DMS79 (cell line): ENCODE measurements at regions not wholly inside any gene's neighbourhood (a gene's known extent, or its start where the extent isn't known, plus 50 kb on each side); places are given as distances from the start of the nearest gene placed in this dataset.

Experiments used
- DNase-seq: peaks from one replicate; lab custom pipeline; 2025; lab: John Stamatoyannopoulos, UW

GRCh38 chr5:107146901-107147300, 523.8 kb downstream of the EFNA5 start:
- DNase-seq: no peak

- DNase-seq: no peak
Observed at GRCh38 chr5:107135391-107135790, 535.3 kb downstream of the EFNA5 start.

- DNase-seq: no peak
Observed at GRCh38 chr5:107134931-107135330, 535.8 kb downstream of the EFNA5 start.

- no peak for DNase-seq
Observed at GRCh38 chr5:107129051-107129450, 541.7 kb downstream of the EFNA5 start.

GRCh38 chr5:107127878-107128277, 542.9 kb downstream of the EFNA5 start:
- DNase-seq: no peak

GRCh38 chr5:107126341-107126740, 544.4 kb downstream of the EFNA5 start:
- DNase-seq: no peak

- DNase-seq: no peak
Observed at GRCh38 chr5:107124376-107124775, 546.4 kb downstream of the EFNA5 start.

GRCh38 chr5:107123014-107123413, 547.7 kb downstream of the EFNA5 start:
- DNase-seq: no peak

GRCh38 chr5:107121793-107122519, 548.8 kb downstream of the EFNA5 start:
- no peak for DNase-seq

GRCh38 chr5:107119656-107120055, 551.1 kb downstream of the EFNA5 start:
- no peak for DNase-seq

- DNase-seq: no peak
Observed at GRCh38 chr5:107118184-107119019, 552.3 kb downstream of the EFNA5 start.

- no peak for DNase-seq
Observed at GRCh38 chr5:107112216-107112615, 558.5 kb downstream of the EFNA5 start.

GRCh38 chr5:107104040-107104995, 566.4 kb downstream of the EFNA5 start:
- DNase-seq: no peak

GRCh38 chr5:107103522-107103921, 567.2 kb downstream of the EFNA5 start:
- no peak for DNase-seq

- no peak for DNase-seq
Observed at GRCh38 chr5:107100121-107100520, 570.6 kb downstream of the EFNA5 start.

- DNase-seq: no peak
Observed at GRCh38 chr5:107099506-107099905, 571.2 kb downstream of the EFNA5 start.

- no peak for DNase-seq
Observed at GRCh38 chr5:107092695-107093094, 578.0 kb downstream of the EFNA5 start.

- DNase-seq: no peak
Observed at GRCh38 chr5:107090506-107090905, 580.2 kb downstream of the EFNA5 start.

GRCh38 chr5:107088907-107089306, 581.8 kb downstream of the EFNA5 start:
- DNase-seq: no peak

GRCh38 chr5:107085572-107085971, 585.2 kb downstream of the EFNA5 start:
- no peak for DNase-seq

- no peak for DNase-seq
Observed at GRCh38 chr5:107074996-107075395, 595.7 kb downstream of the EFNA5 start.

- no peak for DNase-seq
Observed at GRCh38 chr5:107072967-107073366, 597.8 kb downstream of the EFNA5 start.
